IMR-90 (cell line): ENCODE measurements at regions not wholly inside any gene's neighbourhood (a gene's known extent, or its start where the extent isn't known, plus 50 kb on each side); places are given as distances from the start of the nearest gene placed in this dataset.
"Not testable (repeated sequence)": the region's sequence is repeated elsewhere in the genome, so short reads cannot be mapped to it uniquely, and the experiment has no call there.

ENCODE experiments used
- ATAC-seq: fragments of 200-7000 bp; cut with Tn5 transposase; 2 replicates; pipeline ENCODE4 v1.9.1; 2020; ENCODE audit warnings: low read depth, mild to moderate bottlenecking, moderate library complexity
- BruUV-seq: library from RNA; stranded (reverse); fragments of 400-500 nt; replicated peaks from 2 replicates; lab custom pipeline; 2021; lab: Mats Ljungman, UMichigan
- CTCF ChIA-PET: fragments of 300-600 bp; formaldehyde crosslinking; extraction: SDS; loops from one replicate; lab custom pipeline; 2021; ENCODE audit warnings: antibody characterized with exemption; lab: Yijun Ruan, JAX
- POLR2A ChIA-PET: fragments of 300-600 bp; sonication (Branson Sonifier 250); formaldehyde crosslinking; loops from one replicate; lab custom pipeline; 2022; ENCODE audit warnings: antibody characterized with exemption; ENCODE audit not compliant: unreplicated experiment; lab: Charles Lee
- DNase-seq: peaks from one replicate; pipeline ENCODE4 v3.0.0; 2013
- H2AFZ ChIP-seq: replicated peaks from 2 replicates; pipeline ENCODE3; 2013; ENCODE audit warnings: low read length, mild to moderate bottlenecking; ENCODE audit not compliant: poor library complexity
- H2AK5ac ChIP-seq: 2 replicates; pipeline ENCODE4 v1.6.1; 2013; ENCODE audit warnings: low read depth, low read length, inconsistent platforms
- H2AK9ac ChIP-seq: replicated peaks from 2 replicates; pipeline ENCODE3; 2013; ENCODE audit warnings: mild to moderate bottlenecking, low read depth, low read length, moderate library complexity; ENCODE audit not compliant: poor library complexity
- H2BK120ac ChIP-seq: 2 replicates; pipeline ENCODE4 v1.6.1; 2013; ENCODE audit warnings: low read depth, low read length, inconsistent platforms
- H2BK15ac ChIP-seq: 3 replicates; pipeline ENCODE4 v1.6.1; 2013; ENCODE audit warnings: low read depth, low read length, inconsistent platforms
- H2BK20ac ChIP-seq: 2 replicates; pipeline ENCODE4 v1.6.1; 2013; ENCODE audit warnings: low read depth, mild to moderate bottlenecking, inconsistent platforms, low read length, moderate library complexity
- H2BK5ac ChIP-seq: 2 replicates; pipeline ENCODE4 v1.6.1; 2013; ENCODE audit warnings: mild to moderate bottlenecking, low read depth, low read length, inconsistent platforms; ENCODE audit not compliant: poor library complexity, severe bottlenecking
- H3K14ac ChIP-seq: replicated peaks from 2 replicates; pipeline ENCODE4 v1.6.1; 2013; ENCODE audit warnings: low read depth, low read length, inconsistent platforms
- H3K18ac ChIP-seq: 2 replicates; pipeline ENCODE4 v1.6.1; 2013; ENCODE audit warnings: low read depth, low read length, control low read depth
- H3K23ac ChIP-seq: 2 replicates; pipeline ENCODE4 v1.6.1; 2013; ENCODE audit warnings: low read depth, low read length, inconsistent platforms
- H3K27ac ChIP-seq: 2 replicates; pipeline ENCODE4 v1.5.1; 2013; ENCODE audit warnings: mild to moderate bottlenecking, control low read depth, low read length; ENCODE audit not compliant: insufficient read depth
- H3K27me3 ChIP-seq: 2 replicates; pipeline ENCODE4 v1.6.1; 2013; ENCODE audit warnings: low read length; ENCODE audit not compliant: control insufficient read depth, insufficient read depth
- H3K36me3 ChIP-seq: 2 replicates; pipeline ENCODE4 v1.6.1; 2013; ENCODE audit warnings: low read length, mixed read lengths; ENCODE audit not compliant: control insufficient read depth, insufficient read depth
- H3K4ac ChIP-seq: 2 replicates; pipeline ENCODE4 v1.6.1; 2013; ENCODE audit warnings: low read depth, low read length, inconsistent platforms
- H3K4me1 ChIP-seq: 2 replicates; pipeline ENCODE4 v1.6.1; 2013; ENCODE audit warnings: low read length, mixed read lengths; ENCODE audit not compliant: control insufficient read depth, insufficient read depth
- H3K4me2 ChIP-seq: 2 replicates; pipeline ENCODE4 v1.6.1; 2013; ENCODE audit warnings: low read depth, mild to moderate bottlenecking, control low read depth, low read length, moderate library complexity
- H3K4me3 ChIP-seq: 2 replicates; pipeline ENCODE4 v1.5.1; 2013; ENCODE audit warnings: low read depth, mild to moderate bottlenecking, control low read depth, low read length, moderate library complexity; ENCODE audit not compliant: insufficient read depth
- H3K56ac ChIP-seq: 2 replicates; pipeline ENCODE4 v1.6.1; 2013; ENCODE audit warnings: low read length, inconsistent platforms; ENCODE audit not compliant: insufficient read depth; ENCODE audit errors: extremely low read depth
- H3K79me1 ChIP-seq, 2 experiments: 2 replicates each; pipeline ENCODE4 v1.6.1; 2013; ENCODE audit warnings: low read length in 2 of 2, inconsistent platforms in 1 of 2, low read depth in 1 of 2
- H3K9ac ChIP-seq: 2 replicates; pipeline ENCODE4 v1.6.1; 2013; ENCODE audit warnings: low read depth, low read length, control low read depth
- H3K9me1 ChIP-seq: 2 replicates; pipeline ENCODE4 v1.6.1; 2013; ENCODE audit warnings: low read length, inconsistent platforms; ENCODE audit not compliant: insufficient read depth
- H3K9me3 ChIP-seq: 2 replicates; pipeline ENCODE4 v1.6.1; 2013; ENCODE audit warnings: low read length; ENCODE audit not compliant: control insufficient read depth, insufficient read depth
- H4K20me1 ChIP-seq: 2 replicates; pipeline ENCODE4 v1.6.1; 2013; ENCODE audit warnings: low read length, inconsistent platforms; ENCODE audit not compliant: insufficient read depth
- H4K5ac ChIP-seq: 2 replicates; pipeline ENCODE4 v1.6.1; 2013; ENCODE audit warnings: mild to moderate bottlenecking, low read depth, low read length, control low read depth
- H4K8ac ChIP-seq, 2 experiments: 2 replicates each; pipeline ENCODE4 v1.6.1; 2013; ENCODE audit warnings: low read depth in 2 of 2, low read length in 2 of 2, control low read depth in 1 of 2, inconsistent platforms in 1 of 2
- H4K91ac ChIP-seq: 2 replicates; pipeline ENCODE4 v1.6.1; 2013; ENCODE audit warnings: low read depth, low read length, inconsistent platforms; ENCODE audit not compliant: insufficient read depth
- BHLHE40 ChIP-seq: fragments of 150-350 bp; IDR thresholded peaks from 2 replicates; pipeline ENCODE4 v1.6.1; 2016; ENCODE audit warnings: mild to moderate bottlenecking, low read depth, low read length
- CHD1 ChIP-seq: IDR thresholded peaks from 2 replicates; pipeline ENCODE4 v1.6.1; 2012; ENCODE audit warnings: low read depth, low read length, improper control_type of control experiment
- POLR2A ChIP-seq: IDR thresholded peaks from 2 replicates; pipeline ENCODE4 v1.6.1; 2012; ENCODE audit warnings: mild to moderate bottlenecking, low read depth, low read length
- RCOR1 ChIP-seq: IDR thresholded peaks from 2 replicates; pipeline ENCODE4 v1.6.1; 2012; ENCODE audit warnings: mild to moderate bottlenecking, low read length, improper control_type of control experiment; ENCODE audit not compliant: insufficient replicate concordance
- WGBS, 2 experiments: methylation state at CpG; one replicate each; pipeline versions ENCODE4 v1.1.5 to v1.1.7; 2013; ENCODE audit warnings: missing lambda C conversion rate in 2 of 2; ENCODE audit not compliant: insufficient read length in 1 of 2; ENCODE audit errors: extremely low coverage in 2 of 2; 5-methylcytosine and 5-hydroxymethylcytosine counted together
- dilution Hi-C: fragments of 300-500 bp; cut with HindIII; formaldehyde crosslinking; loops from one replicate; pipeline ENCODE4 v1.14.3; 2018; ENCODE audit warnings: low sequenced_read_pairs; ENCODE audit not compliant: unreplicated experiment
- in situ Hi-C: fragments of 300-500 bp; cut with MboI; formaldehyde crosslinking; loops from 3 replicates; pipeline ENCODE4 v1.14.3; 2019; ENCODE audit warnings: low sequenced_read_pairs, inconsistent platforms, mixed read lengths
- intact Hi-C: fragments of 100-400 bp; cut with micrococcal nuclease; formaldehyde crosslinking; loops from 2 replicates; pipeline ENCODE4 v1.10.0; 2022

DNA sequence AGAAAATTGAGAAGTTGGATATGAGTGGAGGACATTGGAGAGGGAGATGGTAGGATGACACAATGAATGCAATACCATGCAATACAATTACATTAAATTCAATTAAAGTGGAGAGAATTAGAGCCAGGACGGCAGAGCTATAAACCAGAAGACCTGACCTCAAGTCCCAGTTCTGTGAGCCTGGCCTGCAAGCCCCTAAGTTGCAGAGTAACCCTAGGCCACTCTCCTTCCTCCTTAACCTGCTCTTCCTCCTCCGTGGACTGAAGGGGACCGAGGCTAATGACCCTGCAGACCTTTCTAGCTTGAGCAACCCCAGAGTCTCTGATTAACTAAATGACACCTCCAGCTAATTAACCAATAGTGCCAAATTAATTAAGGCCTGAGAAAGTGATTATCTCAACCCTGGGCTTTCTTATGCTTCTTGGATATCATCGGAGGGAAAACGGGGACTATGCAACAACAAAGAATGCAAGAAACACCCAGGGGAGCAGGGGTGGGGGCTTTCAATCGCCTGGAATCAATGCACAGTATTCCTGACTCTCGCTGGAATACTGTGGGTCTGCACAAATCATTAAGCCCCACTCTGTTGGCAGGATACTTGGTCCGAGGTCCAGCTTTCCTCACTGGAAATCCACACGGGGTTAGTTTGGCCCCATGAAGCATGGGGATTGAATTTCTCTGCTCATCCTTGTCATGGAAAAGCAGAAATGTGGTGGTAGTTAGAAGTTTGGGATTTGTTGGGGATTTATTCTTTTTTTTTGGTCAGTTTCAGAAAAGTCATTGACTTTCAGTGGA lies 548.3 kb downstream of the MN1 start:
- no peak for ATAC-seq
- no peak for TF ChIP-seq CHD1
- TF ChIP-seq RCOR1, result no peak
- no peak for TF ChIP-seq BHLHE40
- no peak for TF ChIP-seq POLR2A
- dilution Hi-C loops, result no loop called here

DNA sequence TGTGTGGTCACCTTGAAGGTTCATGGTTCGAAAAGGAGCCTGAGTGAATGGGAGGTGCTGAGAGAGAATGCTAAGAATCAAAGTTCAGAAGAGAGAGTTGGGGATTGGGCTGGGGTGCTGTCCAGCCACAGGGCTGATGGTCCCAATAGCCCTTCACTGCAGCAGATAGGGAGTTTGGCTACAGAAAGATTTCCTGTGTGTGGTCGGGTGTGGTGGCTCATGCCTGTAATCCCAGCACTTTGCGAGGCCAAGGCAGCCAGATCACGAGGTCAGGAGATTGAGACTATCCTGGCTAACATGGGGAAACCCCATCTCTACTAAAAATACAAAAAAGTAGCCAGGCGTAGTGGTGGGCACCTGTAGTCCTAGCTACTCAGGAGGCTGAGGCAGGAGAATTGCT lies 547.5 kb downstream of the MN1 start:
- H3K9ac ChIP-seq, H3K4ac ChIP-seq, H3K4me2 ChIP-seq, H3K14ac ChIP-seq, H3K9me1 ChIP-seq, DNase-seq, H4K91ac ChIP-seq, H4K8ac ChIP-seq, in situ Hi-C loops, H2AK9ac ChIP-seq, H3K4me3 ChIP-seq, H3K27ac ChIP-seq, BruUV-seq, H3K4me1 ChIP-seq, CTCF ChIA-PET, POLR2A ChIA-PET, H3K27me3 ChIP-seq, dilution Hi-C loops, H2BK15ac ChIP-seq, H3K79me1 ChIP-seq, intact Hi-C loops, H4K5ac ChIP-seq, H3K56ac ChIP-seq, H2BK5ac ChIP-seq, H4K20me1 ChIP-seq, H3K23ac ChIP-seq, ATAC-seq, H3K18ac ChIP-seq, H3K36me3 ChIP-seq, H2BK20ac ChIP-seq, H2AFZ ChIP-seq, H2BK120ac ChIP-seq, H2AK5ac ChIP-seq: not testable (repeated sequence)
- 80% methylated on average over 2 of the region's 5 CpGs; no CpG with 5 or more reads in 1 of the 2 experiments for WGBS, 2 experiments
- H3K9me3 ChIP-seq, result peaks cover 21% of the 10 kb centered on the region

More for the DNA sequence above, 548.3 kb downstream of the MN1 start:
- no peak overlapping the region for H3K23ac ChIP-seq
- H4K91ac ChIP-seq, result no peak overlapping the region
- no peak for DNase-seq
- CTCF ChIA-PET, result no interaction called here
- H3K18ac ChIP-seq, result no peak overlapping the region
- H3K4me1 ChIP-seq, result no peaks in the 10 kb centered on the region
- H3K4me3 ChIP-seq, result no peak overlapping the region
- no peak overlapping the region for H2BK120ac ChIP-seq
- no peaks in the 10 kb centered on the region for H3K79me1 ChIP-seq
- no peak overlapping the region for H3K4me2 ChIP-seq
- H2BK5ac ChIP-seq, result no peak overlapping the region
- H4K20me1 ChIP-seq, result no peaks in the 10 kb centered on the region
- no peak overlapping the region for H3K56ac ChIP-seq
- no peak overlapping the region for H2BK20ac ChIP-seq
- no peak overlapping the region for H3K4ac ChIP-seq
- peaks cover 3% of the 10 kb centered on the region; the same call in 1 of the 2 replicates for H3K27me3 ChIP-seq
- no peak overlapping the region for H3K27ac ChIP-seq
- no peak overlapping the region for H4K5ac ChIP-seq
- in situ Hi-C loops, result no loop called here
- 60% methylated on average over 1 of the region's 9 CpGs; no CpG with 5 or more reads in 1 of the 2 experiments for WGBS, 2 experiments
- no peak overlapping the region for H2BK15ac ChIP-seq
- POLR2A ChIA-PET, result no interaction called here
- peaks cover 21% of the 10 kb centered on the region for H3K9me3 ChIP-seq
- no peak overlapping the region for H2AK9ac ChIP-seq
- no peak overlapping the region for H2AK5ac ChIP-seq
- BruUV-seq, result no TSS peak
- H3K14ac ChIP-seq, result no peak overlapping the region
- H3K9ac ChIP-seq, result no peak overlapping the region
- no peak overlapping the region for H2AFZ ChIP-seq
- H3K36me3 ChIP-seq, result no peaks in the 10 kb centered on the region
- intact Hi-C loops, result no loop called here
- no peaks in the 10 kb centered on the region for H3K9me1 ChIP-seq
- no peak overlapping the region for H4K8ac ChIP-seq
